ENCODE measurements at regions not wholly inside any gene's neighbourhood (a gene's known extent, or its start where the extent isn't known, plus 50 kb on each side); places are given as distances from the start of the nearest gene placed in this dataset.

DNA sequence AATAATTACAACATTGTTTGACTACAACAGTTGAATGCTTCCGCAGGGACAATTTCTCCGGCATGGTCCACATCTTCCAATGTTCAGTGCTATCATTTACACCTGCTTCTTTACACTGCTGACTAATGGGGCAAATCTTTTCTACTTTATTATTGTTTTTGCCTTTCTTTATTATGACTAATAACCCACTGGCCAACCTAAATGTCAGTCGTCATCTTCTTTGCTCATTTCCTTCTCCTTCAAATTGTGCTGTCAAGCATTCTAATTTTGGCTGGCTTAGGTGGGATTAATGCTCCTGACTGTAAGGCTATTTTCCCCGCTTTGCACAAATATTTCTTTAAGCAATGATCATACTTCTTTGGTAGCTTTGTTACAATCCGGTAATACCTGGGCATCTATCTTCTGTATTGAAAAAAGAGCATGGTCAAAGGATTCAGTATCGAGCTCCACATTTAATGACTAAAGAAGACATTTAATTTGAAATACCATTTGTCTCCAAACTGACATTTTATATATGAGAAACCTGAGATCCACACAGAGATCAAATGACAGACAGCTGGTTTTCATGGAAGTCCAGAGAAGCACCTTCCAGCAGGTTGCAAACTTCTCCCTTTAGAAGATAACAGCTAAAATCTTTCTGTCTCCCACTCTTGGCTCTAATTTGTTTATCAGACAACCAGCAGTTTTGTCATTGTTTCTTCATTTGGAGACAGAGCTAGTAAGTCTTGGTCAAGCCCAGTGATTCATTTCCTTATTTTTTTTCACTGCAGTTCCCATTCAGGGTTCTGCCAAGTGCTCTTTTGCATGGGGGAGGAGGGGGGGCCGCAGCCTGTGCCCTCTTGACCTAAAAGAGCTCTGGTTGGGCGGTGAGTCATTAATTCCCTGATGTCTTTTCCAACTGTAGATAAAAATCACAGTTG lies 132.9 kb downstream of the SOCS6 start:
- TF ChIP-seq, protein P1, sequence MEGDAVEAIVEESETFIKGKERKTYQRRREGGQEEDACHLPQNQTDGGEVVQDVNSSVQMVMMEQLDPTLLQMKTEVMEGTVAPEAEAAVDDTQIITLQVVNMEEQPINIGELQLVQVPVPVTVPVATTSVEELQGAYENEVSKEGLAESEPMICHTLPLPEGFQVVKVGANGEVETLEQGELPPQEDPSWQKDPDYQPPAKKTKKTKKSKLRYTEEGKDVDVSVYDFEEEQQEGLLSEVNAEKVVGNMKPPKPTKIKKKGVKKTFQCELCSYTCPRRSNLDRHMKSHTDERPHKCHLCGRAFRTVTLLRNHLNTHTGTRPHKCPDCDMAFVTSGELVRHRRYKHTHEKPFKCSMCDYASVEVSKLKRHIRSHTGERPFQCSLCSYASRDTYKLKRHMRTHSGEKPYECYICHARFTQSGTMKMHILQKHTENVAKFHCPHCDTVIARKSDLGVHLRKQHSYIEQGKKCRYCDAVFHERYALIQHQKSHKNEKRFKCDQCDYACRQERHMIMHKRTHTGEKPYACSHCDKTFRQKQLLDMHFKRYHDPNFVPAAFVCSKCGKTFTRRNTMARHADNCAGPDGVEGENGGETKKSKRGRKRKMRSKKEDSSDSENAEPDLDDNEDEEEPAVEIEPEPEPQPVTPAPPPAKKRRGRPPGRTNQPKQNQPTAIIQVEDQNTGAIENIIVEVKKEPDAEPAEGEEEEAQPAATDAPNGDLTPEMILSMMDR (IDR thresholded peaks at IDR 0.05): no peak
- no peak for TF ChIP-seq POLR2A (IDR thresholded peaks at IDR 0.05)

Measured in tibial nerve (tissue), 3 donors.